ENCODE measurements at regions not wholly inside any gene's neighbourhood (a gene's known extent, or its start where the extent isn't known, plus 50 kb on each side); places are given as distances from the start of the nearest gene placed in this dataset.

- TF ChIP-seq CTCF (IDR thresholded peaks at IDR 0.05; ENCODE audit: control extremely low read depth in 1 of 3, insufficient read depth in 1 of 3, low read depth in 1 of 3, low read length in 3 of 3): no peak
- no peak for TF ChIP-seq E2F6 (IDR thresholded peaks at IDR 0.05)
- no peak for TF ChIP-seq TBP (IDR thresholded peaks at IDR 0.05; ENCODE audit: low read depth, low read length)
- no peak for TF ChIP-seq CTBP2 (IDR thresholded peaks at IDR 0.05; ENCODE audit: borderline replicate concordance, insufficient read depth, insufficient read length, low read length)
These were observed 51.6 kb upstream of the LCTL start (continued) for GRCh38 chr15:66617137-66618090.
